GM23338 (cell line): ENCODE measurements at regions not wholly inside any gene's neighbourhood (a gene's known extent, or its start where the extent isn't known, plus 50 kb on each side); places are given as distances from the start of the nearest gene placed in this dataset.

Experiments used
- ATAC-seq: fragments of 200-7000 bp; cut with Tn5 transposase; 3 replicates; pipeline ENCODE4 v1.9.1; 2020
- DNase-seq: peaks from one replicate; pipeline ENCODE4 v3.0.0-alpha.2; 2015; ENCODE audit warnings: low spot score
- H2AFZ ChIP-seq: fragments of 200-600 bp; sonication (generic); 2 replicates; pipeline ENCODE4 v1.8.0; 2016; ENCODE audit warnings: antibody characterized with exemption, mild to moderate bottlenecking, moderate library complexity
- H3F3A ChIP-seq: fragments of 200-600 bp; sonication (generic); replicated peaks from 2 replicates; pipeline ENCODE4 v1.8.0; 2017; ENCODE audit warnings: antibody characterized with exemption, mixed run types, low read depth
- H3K27ac ChIP-seq: fragments of 200-600 bp; sonication (generic); 2 replicates; pipeline ENCODE4 v1.6.1; 2016; ENCODE audit warnings: low read depth
- H3K27me3 ChIP-seq: fragments of 200-600 bp; sonication (generic); 2 replicates; pipeline ENCODE4 v1.8.0; 2016; ENCODE audit warnings: mild to moderate bottlenecking, mixed run types, moderate library complexity; ENCODE audit not compliant: insufficient read depth
- H3K36me3 ChIP-seq: fragments of 200-600 bp; sonication (generic); 2 replicates; pipeline ENCODE4 v1.8.0; 2016; ENCODE audit warnings: mild to moderate bottlenecking; ENCODE audit not compliant: insufficient read depth
- H3K4me1 ChIP-seq: fragments of 200-600 bp; sonication (generic); 2 replicates; pipeline ENCODE4 v1.8.0; 2016; ENCODE audit warnings: mild to moderate bottlenecking, moderate library complexity; ENCODE audit not compliant: insufficient read depth
- H3K4me2 ChIP-seq: fragments of 200-600 bp; sonication (generic); 2 replicates; pipeline ENCODE4 v1.7.1; 2017; ENCODE audit warnings: mixed run types
- H3K4me3 ChIP-seq: fragments of 200-600 bp; sonication (generic); 2 replicates; pipeline ENCODE4 v1.6.1; 2016; ENCODE audit warnings: mixed run types
- H3K79me2 ChIP-seq: fragments of 200-600 bp; sonication (generic); replicated peaks from 2 replicates; pipeline ENCODE4 v1.8.0; 2017; ENCODE audit warnings: mild to moderate bottlenecking; ENCODE audit not compliant: insufficient read depth
- H3K9me2 ChIP-seq: fragments of 200-600 bp; sonication (generic); 2 replicates; pipeline ENCODE4 v1.8.0; 2017; ENCODE audit not compliant: insufficient read depth
- H4K20me1 ChIP-seq: fragments of 200-600 bp; sonication (generic); replicated peaks from 2 replicates; pipeline ENCODE4 v1.8.0; 2017; ENCODE audit warnings: mild to moderate bottlenecking; ENCODE audit not compliant: insufficient read depth
- H3K27ac Mint-ChIP-seq: 2 replicates; pipeline ENCODE4 v1.8.0; 2020; ENCODE audit warnings: inconsistent platforms, mild to moderate bottlenecking, moderate library complexity, mixed read lengths
- H3K27me3 Mint-ChIP-seq: 3 replicates; pipeline ENCODE4 v1.8.0; 2022; ENCODE audit warnings: low read depth, mild to moderate bottlenecking, moderate library complexity, mixed read lengths, inconsistent platforms; ENCODE audit not compliant: insufficient read depth, poor library complexity
- H3K36me3 Mint-ChIP-seq: 3 replicates; pipeline ENCODE4 v1.8.0; 2021; ENCODE audit warnings: low read depth, mild to moderate bottlenecking, inconsistent platforms, moderate library complexity, mixed read lengths
- H3K4me1 Mint-ChIP-seq: 3 replicates; pipeline ENCODE4 v1.8.0; 2020; ENCODE audit warnings: mild to moderate bottlenecking, inconsistent platforms, mixed read lengths
- H3K4me3 Mint-ChIP-seq: 3 replicates; pipeline ENCODE4 v1.8.0; 2021; ENCODE audit warnings: moderate library complexity, mild to moderate bottlenecking, inconsistent platforms, mixed read lengths
- H3K9me3 Mint-ChIP-seq: 3 replicates; pipeline ENCODE4 v1.8.0; 2020; ENCODE audit warnings: moderate library complexity, mild to moderate bottlenecking, inconsistent platforms, mixed read lengths
- CREB1 ChIP-seq: fragments of 250-450 bp; sonication (Bioruptor Pico); IDR thresholded peaks from 2 replicates; pipeline ENCODE4 v1.5.0; 2020; ENCODE audit warnings: low read depth, mild to moderate bottlenecking, moderate library complexity
- JUNB ChIP-seq: IDR thresholded peaks from one replicate; pipeline ENCODE4 v1.6.1; 2016; ENCODE audit warnings: antibody characterized with exemption; ENCODE audit not compliant: unreplicated experiment
- NANOG ChIP-seq: IDR thresholded peaks from 2 replicates; pipeline ENCODE4 v1.6.1; 2016; ENCODE audit warnings: antibody characterized with exemption, borderline replicate concordance
- REST ChIP-seq: IDR thresholded peaks from one replicate; pipeline ENCODE4 v1.6.1; 2018; ENCODE audit warnings: antibody characterized with exemption; ENCODE audit not compliant: unreplicated experiment
- STAT1 ChIP-seq: IDR thresholded peaks from one replicate; pipeline ENCODE4 v1.6.1; 2016; ENCODE audit warnings: antibody characterized with exemption; ENCODE audit not compliant: unreplicated experiment
- ZNF462 ChIP-seq: fragments of 250-450 bp; sonication (Bioruptor Pico); IDR thresholded peaks from 2 replicates; pipeline ENCODE4 v1.5.0; 2020; ENCODE audit warnings: mild to moderate bottlenecking, moderate library complexity

GRCh38 chr3:22861426-22861825, 341.7 kb upstream of the UBE2E2 start:
- Mint-ChIP-seq H3K27ac (no peak overlapping the region), H3K9me3 (no peaks in the 10 kb centered on the region), H3K36me3 (no peaks in the 10 kb centered on the region), H3K27me3 (peaks cover 1% of the 10 kb centered on the region), H3K4me3 (no peak overlapping the region), H3K4me1 (peaks cover 5% of the 10 kb centered on the region)
- Histone ChIP-seq H2AFZ (no peak overlapping the region), H3K4me2 (no peak overlapping the region), H3K4me3 (no peak overlapping the region), H3K9me2 (0 out of 2 replicates have a peak, but pooled peaks cover 4% of the 10 kb centered on the region), H3K79me2 (no peaks in the 10 kb centered on the region), H3K27me3 (no peaks in the 10 kb centered on the region), H3K36me3 (no peaks in the 10 kb centered on the region), H3F3A (no peaks in the 10 kb centered on the region), H3K4me1 (no peaks in the 10 kb centered on the region; the same call in 1 of the 2 replicates), H3K27ac (no peak overlapping the region), H4K20me1 (no peaks in the 10 kb centered on the region)
- TF ChIP-seq NANOG (no peak), JUNB (no peak), CREB1 (CRISPR knock-in tag) (no peak), ZNF462 (no peak), REST (no peak), STAT1 (no peak)
- DNase-seq = no peak
- no peak for ATAC-seq
